ENCODE measurements at regions not wholly inside any gene's neighbourhood (a gene's known extent, or its start where the extent isn't known, plus 50 kb on each side); places are given as distances from the start of the nearest gene placed in this dataset.
A peak's percentile ranks its signal among the peaks of the same experiment; 100 is the strongest.
"Not testable (repeated sequence)": the region's sequence is repeated elsewhere in the genome, so short reads cannot be mapped to it uniquely, and the experiment has no call there.

DNA sequence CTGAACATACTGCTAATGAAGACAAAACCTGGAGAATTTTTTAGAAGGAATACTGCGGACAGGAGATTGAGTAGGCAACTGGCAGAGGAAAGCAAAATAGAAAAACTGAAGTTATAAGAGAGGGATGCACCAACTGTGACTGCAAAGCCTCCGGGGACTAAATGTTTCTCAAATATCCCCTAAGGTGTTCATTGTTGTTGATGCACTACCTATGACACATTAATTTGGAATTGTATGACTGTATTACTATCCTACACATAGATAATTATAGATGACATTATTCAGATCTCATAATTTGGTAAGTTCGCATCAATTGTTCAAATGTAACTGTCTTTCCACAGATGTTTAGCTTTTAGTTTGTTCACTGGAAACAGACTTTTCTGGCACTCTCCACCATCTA, 341.1 kb downstream of the MMUT start:
- DNase-seq (ENCODE audit: low spot score) = no peak
- H3K27ac Mint-ChIP-seq (ENCODE audit: unreplicated experiment) = no peak overlapping the region
- peaks cover 3% of the 10 kb centered on the region for H3K9me3 Mint-ChIP-seq (ENCODE audit: low read depth)
- H3K4me1 Mint-ChIP-seq (ENCODE audit: low read depth) = no peaks in the 10 kb centered on the region
- no peaks in the 10 kb centered on the region for H3K27me3 Mint-ChIP-seq (ENCODE audit: low read depth)
- H3K36me3 Mint-ChIP-seq (ENCODE audit: low read depth) = no peaks in the 10 kb centered on the region
- H3K4me3 Mint-ChIP-seq (ENCODE audit: unreplicated experiment) = no peak overlapping the region
- TF ChIP-seq, protein P1, sequence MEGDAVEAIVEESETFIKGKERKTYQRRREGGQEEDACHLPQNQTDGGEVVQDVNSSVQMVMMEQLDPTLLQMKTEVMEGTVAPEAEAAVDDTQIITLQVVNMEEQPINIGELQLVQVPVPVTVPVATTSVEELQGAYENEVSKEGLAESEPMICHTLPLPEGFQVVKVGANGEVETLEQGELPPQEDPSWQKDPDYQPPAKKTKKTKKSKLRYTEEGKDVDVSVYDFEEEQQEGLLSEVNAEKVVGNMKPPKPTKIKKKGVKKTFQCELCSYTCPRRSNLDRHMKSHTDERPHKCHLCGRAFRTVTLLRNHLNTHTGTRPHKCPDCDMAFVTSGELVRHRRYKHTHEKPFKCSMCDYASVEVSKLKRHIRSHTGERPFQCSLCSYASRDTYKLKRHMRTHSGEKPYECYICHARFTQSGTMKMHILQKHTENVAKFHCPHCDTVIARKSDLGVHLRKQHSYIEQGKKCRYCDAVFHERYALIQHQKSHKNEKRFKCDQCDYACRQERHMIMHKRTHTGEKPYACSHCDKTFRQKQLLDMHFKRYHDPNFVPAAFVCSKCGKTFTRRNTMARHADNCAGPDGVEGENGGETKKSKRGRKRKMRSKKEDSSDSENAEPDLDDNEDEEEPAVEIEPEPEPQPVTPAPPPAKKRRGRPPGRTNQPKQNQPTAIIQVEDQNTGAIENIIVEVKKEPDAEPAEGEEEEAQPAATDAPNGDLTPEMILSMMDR (IDR thresholded peaks at IDR 0.05) = no peak

DNA sequence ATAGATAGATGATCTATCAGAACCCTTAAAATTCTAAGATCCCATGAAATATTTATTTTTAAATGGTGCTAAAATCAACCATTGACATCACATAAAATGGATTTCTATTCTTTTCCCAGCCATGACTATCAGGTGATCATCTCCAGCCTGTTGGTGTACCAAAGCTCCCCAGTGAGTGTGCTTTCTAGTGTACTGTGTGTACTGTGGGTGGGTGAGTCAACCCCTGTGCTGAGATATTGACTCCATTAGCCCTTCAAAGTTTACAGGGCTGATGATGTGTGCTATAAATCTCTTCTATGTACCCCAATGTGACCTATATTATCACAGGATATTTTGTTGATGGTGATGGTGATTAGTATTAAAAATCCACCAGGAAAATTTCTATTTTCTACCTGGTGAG, 344.6 kb downstream of the MMUT start:
- TF ChIP-seq, protein P1 (IDR thresholded peaks at IDR 0.05) = no peak
- H3K9me3 Mint-ChIP-seq (ENCODE audit: low read depth) = peaks cover 3% of the 10 kb centered on the region
- no peak for DNase-seq (ENCODE audit: low spot score)
- no peaks in the 10 kb centered on the region for H3K27me3 Mint-ChIP-seq (ENCODE audit: low read depth)
- no peaks in the 10 kb centered on the region for H3K4me1 Mint-ChIP-seq (ENCODE audit: low read depth)
- no peak overlapping the region for H3K27ac Mint-ChIP-seq (ENCODE audit: unreplicated experiment)
- no peaks in the 10 kb centered on the region for H3K36me3 Mint-ChIP-seq (ENCODE audit: low read depth)
- no peak overlapping the region for H3K4me3 Mint-ChIP-seq (ENCODE audit: unreplicated experiment)

GRCh38 chr6:49110916-49111315, 352.1 kb downstream of the MMUT start:
- no peaks in the 10 kb centered on the region for H3K4me1 Mint-ChIP-seq (ENCODE audit: low read depth)
- DNase-seq (ENCODE audit: low spot score) = no peak
- TF ChIP-seq, protein P1 (IDR thresholded peaks at IDR 0.05) = no peak
- H3K4me3 Mint-ChIP-seq (ENCODE audit: unreplicated experiment) = no peak overlapping the region
- no peak overlapping the region for H3K27ac Mint-ChIP-seq (ENCODE audit: unreplicated experiment)
- no peaks in the 10 kb centered on the region for H3K9me3 Mint-ChIP-seq (ENCODE audit: low read depth)
- H3K27me3 Mint-ChIP-seq (ENCODE audit: low read depth) = peaks cover 8% of the 10 kb centered on the region
- no peaks in the 10 kb centered on the region for H3K36me3 Mint-ChIP-seq (ENCODE audit: low read depth)

DNA sequence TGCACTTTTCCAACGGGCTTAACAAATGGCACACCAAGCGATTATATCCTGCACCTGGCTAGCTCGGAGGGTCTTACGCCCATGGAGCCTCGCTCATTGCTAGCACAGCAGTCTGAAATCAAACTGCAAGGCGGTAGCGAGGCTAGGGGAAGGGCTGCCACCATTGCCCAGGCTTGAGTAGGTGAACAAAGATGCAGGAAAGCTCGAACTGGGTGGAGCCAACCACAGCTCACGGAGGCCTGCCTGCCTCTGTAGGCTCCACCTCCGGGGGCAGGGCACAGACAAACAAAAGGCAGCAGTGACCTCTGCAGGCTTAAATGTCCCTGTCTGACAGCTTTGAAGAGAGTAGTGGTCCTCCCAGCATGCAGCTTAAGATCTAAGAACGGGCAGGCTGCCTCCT, 365.4 kb downstream of the MMUT start:
- H3K9me3 Mint-ChIP-seq (ENCODE audit: low read depth); H3K4me3 Mint-ChIP-seq (ENCODE audit: unreplicated experiment); H3K27ac Mint-ChIP-seq (ENCODE audit: unreplicated experiment); H3K4me1 Mint-ChIP-seq (ENCODE audit: low read depth); H3K36me3 Mint-ChIP-seq (ENCODE audit: low read depth); H3K27me3 Mint-ChIP-seq (ENCODE audit: low read depth): not testable (repeated sequence)
- DNase-seq (ENCODE audit: low spot score) = peak; percentile 40

- no peak overlapping the region for H3K27ac Mint-ChIP-seq (ENCODE audit: unreplicated experiment)
- no peaks in the 10 kb centered on the region for H3K27me3 Mint-ChIP-seq (ENCODE audit: low read depth)
- H3K36me3 Mint-ChIP-seq (ENCODE audit: low read depth) = no peaks in the 10 kb centered on the region
- no peak for DNase-seq (ENCODE audit: low spot score)
- no peaks in the 10 kb centered on the region for H3K4me1 Mint-ChIP-seq (ENCODE audit: low read depth)
- peaks cover 5% of the 10 kb centered on the region for H3K9me3 Mint-ChIP-seq (ENCODE audit: low read depth)
- no peak overlapping the region for H3K4me3 Mint-ChIP-seq (ENCODE audit: unreplicated experiment)
- TF ChIP-seq, protein P1 (IDR thresholded peaks at IDR 0.05) = no peak
Measured at GRCh38 chr6:49097116-49097515, 365.9 kb downstream of the MMUT start.

DNA sequence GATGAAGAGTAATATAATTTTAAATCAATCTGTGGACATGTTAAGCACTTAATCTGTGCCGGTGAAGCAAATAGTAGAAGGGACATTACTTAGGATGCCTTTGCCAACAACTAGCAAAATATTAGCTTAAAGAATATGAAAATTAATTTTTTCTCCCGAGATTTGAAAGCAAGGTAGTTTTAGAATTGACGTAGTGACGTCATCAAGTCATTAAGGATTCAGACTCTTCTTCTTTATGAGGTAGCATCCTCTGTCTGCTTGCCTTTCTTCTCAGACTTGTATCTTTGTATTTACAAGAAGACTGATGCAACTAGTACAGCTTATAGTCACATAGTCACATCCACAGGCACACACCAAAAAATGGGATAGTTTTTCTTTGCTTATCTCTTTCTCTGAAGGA, 374.4 kb downstream of the MMUT start:
- H3K27me3 Mint-ChIP-seq (ENCODE audit: low read depth) = no peaks in the 10 kb centered on the region
- H3K9me3 Mint-ChIP-seq (ENCODE audit: low read depth) = no peaks in the 10 kb centered on the region
- no peak overlapping the region for H3K4me3 Mint-ChIP-seq (ENCODE audit: unreplicated experiment)
- H3K4me1 Mint-ChIP-seq (ENCODE audit: low read depth) = no peaks in the 10 kb centered on the region
- DNase-seq (ENCODE audit: low spot score) = no peak
- TF ChIP-seq, protein P1 (IDR thresholded peaks at IDR 0.05) = no peak
- no peaks in the 10 kb centered on the region for H3K36me3 Mint-ChIP-seq (ENCODE audit: low read depth)
- H3K27ac Mint-ChIP-seq (ENCODE audit: unreplicated experiment) = no peak overlapping the region

Data from chondrocyte (in vitro differentiated cells).